Mucosa of descending colon (tissue), 3 donors: ENCODE measurements at regions not wholly inside any gene's neighbourhood (a gene's known extent, or its start where the extent isn't known, plus 50 kb on each side); places are given as distances from the start of the nearest gene placed in this dataset.

Experiments
- ATAC-seq: fragments of 200-7000 bp; cut with Tn5 transposase; one replicate; pipeline ENCODE4 v1.9.1; 2020; ENCODE audit warnings: mild to moderate bottlenecking, moderate library complexity
- DNase-seq, 3 donors: peaks; one replicate each; pipeline ENCODE4 v3.0.0-alpha.2; 2020
- H3K36me3 ChIP-seq: fragments of 200-600 bp; one replicate; pipeline ENCODE4 v1.8.0; 2021; ENCODE audit warnings: low read depth, mild to moderate bottlenecking
- H3K4me1 ChIP-seq: fragments of 200-600 bp; one replicate; pipeline ENCODE4 v1.8.0; 2021; ENCODE audit warnings: low read depth, mild to moderate bottlenecking
- H3K4me3 ChIP-seq: fragments of 200-600 bp; one replicate; pipeline ENCODE4 v1.8.0; 2021; ENCODE audit warnings: mild to moderate bottlenecking
- H3K9me3 ChIP-seq: fragments of 200-600 bp; one replicate; pipeline ENCODE4 v1.8.0; 2021; ENCODE audit warnings: mild to moderate bottlenecking
- intact Hi-C, 2 donors: fragments of 100-400 bp; cut with DNase I in 1 of 2; cut with micrococcal nuclease in 1 of 2; formaldehyde crosslinking; loops; one replicate each; pipeline versions ENCODE4 v1.11.0 to v1.11.1; 2022; cut with DNase I, micrococcal nuclease
- TF ChIP-seq, protein P1 (sequence below): fragments of 200-600 bp; IDR thresholded peaks from one replicate; pipeline ENCODE4 v1.8.0; 2022; ENCODE audit warnings: antibody characterized with exemption, mild to moderate bottlenecking
- donor health status: DM: no; HTN: no; CAD: no; lungs with moderate emphysema.
- donor health status: DM: no; HTN: no; CAD: no.
- donor health status: DM: no; HTN: yes; CAD: no.

DNA sequence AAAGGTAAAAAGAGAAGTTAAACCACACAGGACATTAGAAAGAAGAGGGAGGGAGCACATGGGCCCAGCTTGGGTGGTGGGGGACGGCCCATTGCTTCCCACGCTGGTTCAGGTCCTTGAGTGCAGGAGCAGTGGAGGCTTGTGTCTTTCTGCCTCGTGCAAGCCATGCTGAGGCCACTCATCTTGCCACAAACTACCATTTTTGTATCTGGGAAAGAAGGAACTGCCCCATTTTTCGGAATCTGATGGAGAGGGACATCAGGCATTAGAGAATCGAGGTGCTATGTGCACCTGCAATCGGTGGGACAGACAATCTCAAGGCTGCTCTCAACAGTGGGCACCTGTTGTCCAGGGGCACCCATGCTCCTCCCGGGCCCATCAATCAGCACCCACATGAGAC, 234.5 kb downstream of the KLF13 start:
- DNase-seq (no peak), ATAC-seq (no peak)
- intact Hi-C loops = no loop called here
- Histone ChIP-seq H3K36me3 (no peaks in the 10 kb centered on the region), H3K9me3 (no peaks in the 10 kb centered on the region), H3K4me1 (no peaks in the 10 kb centered on the region), H3K4me3 (no peak overlapping the region)
- TF ChIP-seq, protein P1, sequence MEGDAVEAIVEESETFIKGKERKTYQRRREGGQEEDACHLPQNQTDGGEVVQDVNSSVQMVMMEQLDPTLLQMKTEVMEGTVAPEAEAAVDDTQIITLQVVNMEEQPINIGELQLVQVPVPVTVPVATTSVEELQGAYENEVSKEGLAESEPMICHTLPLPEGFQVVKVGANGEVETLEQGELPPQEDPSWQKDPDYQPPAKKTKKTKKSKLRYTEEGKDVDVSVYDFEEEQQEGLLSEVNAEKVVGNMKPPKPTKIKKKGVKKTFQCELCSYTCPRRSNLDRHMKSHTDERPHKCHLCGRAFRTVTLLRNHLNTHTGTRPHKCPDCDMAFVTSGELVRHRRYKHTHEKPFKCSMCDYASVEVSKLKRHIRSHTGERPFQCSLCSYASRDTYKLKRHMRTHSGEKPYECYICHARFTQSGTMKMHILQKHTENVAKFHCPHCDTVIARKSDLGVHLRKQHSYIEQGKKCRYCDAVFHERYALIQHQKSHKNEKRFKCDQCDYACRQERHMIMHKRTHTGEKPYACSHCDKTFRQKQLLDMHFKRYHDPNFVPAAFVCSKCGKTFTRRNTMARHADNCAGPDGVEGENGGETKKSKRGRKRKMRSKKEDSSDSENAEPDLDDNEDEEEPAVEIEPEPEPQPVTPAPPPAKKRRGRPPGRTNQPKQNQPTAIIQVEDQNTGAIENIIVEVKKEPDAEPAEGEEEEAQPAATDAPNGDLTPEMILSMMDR = no peak

DNA sequence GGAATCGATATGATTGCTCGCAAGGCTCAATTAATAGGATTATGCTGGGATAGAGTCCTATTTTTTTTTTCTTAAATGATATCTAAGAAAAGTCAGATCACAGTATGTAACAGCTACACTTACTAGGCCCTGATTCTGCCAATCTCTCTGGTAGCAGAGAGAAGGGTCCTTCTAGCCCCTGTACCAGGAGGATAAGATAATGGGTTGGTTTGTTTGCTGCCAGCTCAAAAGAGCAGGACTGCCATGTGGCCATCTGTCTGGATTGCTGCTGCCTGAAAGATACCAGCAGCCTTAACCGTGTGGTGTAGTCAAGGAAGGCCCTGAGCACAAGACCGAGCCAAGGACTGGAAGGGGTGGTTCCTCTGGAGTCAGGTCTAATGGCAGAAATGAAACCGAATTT, 236.4 kb downstream of the KLF13 start:
- no peak for DNase-seq
- no peaks in the 10 kb centered on the region for H3K4me1 ChIP-seq
- intact Hi-C loops = no loop called here
- H3K36me3 ChIP-seq = no peaks in the 10 kb centered on the region
- ATAC-seq = no peak
- TF ChIP-seq, protein P1 = no peak
- no peaks in the 10 kb centered on the region for H3K9me3 ChIP-seq
- no peak overlapping the region for H3K4me3 ChIP-seq

DNA sequence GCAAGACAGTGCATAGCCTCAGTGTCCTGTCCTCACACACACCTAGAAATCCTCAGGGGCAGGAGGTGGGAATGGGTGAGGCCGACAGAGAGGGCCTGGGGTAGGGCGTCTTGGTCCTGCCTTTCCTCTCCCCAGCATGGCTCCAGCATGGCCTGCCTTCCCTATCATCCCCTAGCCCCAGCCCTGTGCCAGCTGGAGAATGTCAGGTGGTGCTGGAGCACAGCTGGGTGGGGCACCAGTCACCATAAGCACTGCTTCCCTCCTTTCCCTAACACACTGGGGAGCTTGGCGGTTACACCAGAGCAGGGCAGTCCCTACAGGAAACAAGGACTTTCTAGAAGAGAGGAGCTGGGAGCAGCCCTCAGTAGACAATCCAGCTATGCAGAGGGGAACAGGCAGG, 236.8 kb downstream of the KLF13 start:
- peak; percentile 50 for ATAC-seq
- Histone ChIP-seq H3K4me1 (no peaks in the 10 kb centered on the region), H3K36me3 (no peaks in the 10 kb centered on the region), H3K4me3 (no peak overlapping the region), H3K9me3 (no peaks in the 10 kb centered on the region)
- TF ChIP-seq, protein P1 = no peak
- intact Hi-C loops = no loop called here
- peak in 1 of 3 donors; percentile 10 for DNase-seq

DNA sequence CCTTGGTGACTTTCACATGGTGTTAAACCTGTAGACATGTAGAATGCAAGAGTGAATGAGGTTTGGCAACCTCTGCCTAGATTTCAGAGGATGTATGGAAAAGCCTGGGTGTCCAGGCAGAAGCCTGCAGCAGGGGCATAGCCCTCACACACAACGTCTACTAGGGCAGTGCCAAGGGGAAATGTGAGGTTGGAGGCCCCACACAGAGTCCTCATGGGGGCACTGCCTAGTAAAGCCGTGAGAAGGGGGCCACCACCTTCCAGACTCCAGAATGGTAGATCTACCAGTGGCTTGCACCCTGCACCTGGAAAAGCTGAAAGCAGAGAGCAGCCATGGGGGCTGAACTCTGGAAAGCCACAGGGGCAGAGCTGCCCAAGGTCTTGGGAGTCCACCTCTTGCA, 241.2 kb downstream of the KLF13 start:
- TF ChIP-seq, protein P1 = no peak
- Histone ChIP-seq H3K36me3 (no peaks in the 10 kb centered on the region), H3K4me3 (no peak overlapping the region), H3K9me3 (no peaks in the 10 kb centered on the region), H3K4me1 (no peaks in the 10 kb centered on the region)
- ATAC-seq (no peak), DNase-seq (no peak)
- intact Hi-C loops = no loop called here

DNA sequence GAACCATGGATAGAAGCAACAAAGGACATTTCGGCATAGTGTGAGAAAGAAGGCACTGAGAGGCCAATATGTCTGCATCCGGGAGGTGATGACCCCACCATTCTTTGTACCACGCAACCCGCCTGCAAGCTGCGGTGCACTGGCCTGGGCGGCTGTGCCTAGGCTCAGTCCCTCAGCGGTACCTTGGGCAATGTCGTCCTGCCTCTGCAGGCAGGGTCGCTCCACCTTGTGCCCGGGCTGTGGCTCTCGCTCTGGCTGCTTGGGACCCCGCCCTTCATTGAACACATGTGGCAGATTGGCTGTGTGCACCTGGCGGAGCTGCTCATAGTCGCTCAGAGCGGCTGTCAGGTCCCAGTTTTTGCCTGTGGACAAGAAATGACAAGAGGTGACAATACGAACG, 243.2 kb downstream of the KLF13 start:
- TF ChIP-seq, protein P1 = no peak
- DNase-seq (no peak), ATAC-seq (no peak)
- no peaks in the 10 kb centered on the region for H3K9me3 ChIP-seq
- no peaks in the 10 kb centered on the region for H3K4me1 ChIP-seq
- no peaks in the 10 kb centered on the region for H3K36me3 ChIP-seq
- no peak overlapping the region for H3K4me3 ChIP-seq
- intact Hi-C loops = no loop called here

DNA sequence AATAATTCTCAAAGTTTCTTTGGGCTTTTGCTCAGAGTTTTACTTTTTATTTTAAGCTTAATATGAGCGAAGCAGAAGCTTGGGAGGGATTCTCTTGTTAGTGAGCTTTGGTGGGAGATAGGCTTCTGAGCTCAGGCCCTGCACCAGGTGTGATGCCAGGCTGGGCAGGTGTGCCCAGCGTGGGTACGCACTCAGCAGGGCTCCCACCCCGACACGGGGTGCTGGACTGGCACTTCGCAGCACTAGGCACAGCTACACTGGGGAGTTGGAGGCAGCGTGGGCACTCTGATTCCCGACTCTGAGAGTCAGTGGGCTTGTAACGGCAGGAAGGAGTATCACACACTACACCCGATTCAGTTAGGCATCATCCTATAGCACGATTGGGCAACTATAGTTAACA, 244.0 kb downstream of the KLF13 start:
- Histone ChIP-seq H3K4me1 (no peaks in the 10 kb centered on the region), H3K9me3 (no peaks in the 10 kb centered on the region), H3K4me3 (no peak overlapping the region), H3K36me3 (no peaks in the 10 kb centered on the region)
- ATAC-seq (no peak), DNase-seq (no peak)
- intact Hi-C loops = no loop called here
- TF ChIP-seq, protein P1 = no peak
